Osteoblast (primary cell): ENCODE measurements at regions not wholly inside any gene's neighbourhood (a gene's known extent, or its start where the extent isn't known, plus 50 kb on each side); places are given as distances from the start of the nearest gene placed in this dataset.

Experiments used
- DNase-seq: peaks from one replicate; pipeline ENCODE4 v3.0.0; 2011; ENCODE audit warnings: low spot score, mixed read lengths; ENCODE audit not compliant: insufficient read length; ENCODE audit errors: missing footprints
- H2AFZ ChIP-seq: 2 replicates; pipeline ENCODE4 v1.6.0; 2011; ENCODE audit warnings: mild to moderate bottlenecking, low read length
- H3K27ac ChIP-seq: 2 replicates; pipeline ENCODE4 v1.5.1; 2011; ENCODE audit warnings: mild to moderate bottlenecking, low read depth, low read length, moderate library complexity
- H3K27me3 ChIP-seq: 2 replicates; pipeline ENCODE4 v1.6.0; 2012; ENCODE audit warnings: mild to moderate bottlenecking, control low read depth, inconsistent platforms, low read length, moderate library complexity; ENCODE audit not compliant: insufficient read depth
- H3K36me3 ChIP-seq: 2 replicates; pipeline ENCODE4 v1.5.1; 2011; ENCODE audit warnings: mild to moderate bottlenecking, low read length, control low read depth, moderate library complexity; ENCODE audit not compliant: insufficient read depth
- H3K4me1 ChIP-seq: 2 replicates; pipeline ENCODE4 v1.5.1; 2011; ENCODE audit warnings: mild to moderate bottlenecking, low read length, control low read depth, moderate library complexity; ENCODE audit not compliant: insufficient read depth
- H3K4me2 ChIP-seq: 2 replicates; pipeline ENCODE4 v1.6.0; 2011; ENCODE audit warnings: mild to moderate bottlenecking, low read length; ENCODE audit not compliant: insufficient read depth
- H3K4me3 ChIP-seq: fragments of 200-600 bp; sonication (generic); 3 replicates; pipeline ENCODE4 v1.5.1; 2012; ENCODE audit warnings: mild to moderate bottlenecking, low read length, inconsistent platforms; ENCODE audit not compliant: insufficient read depth
- H3K79me2 ChIP-seq: 2 replicates; pipeline ENCODE4 v1.6.0; 2012; ENCODE audit warnings: mild to moderate bottlenecking, low read length, control low read depth, inconsistent platforms; ENCODE audit not compliant: insufficient read depth
- H3K9me3 ChIP-seq: 2 replicates; pipeline ENCODE4 v1.5.1; 2011; ENCODE audit warnings: low read depth, low read length, control low read depth
- H4K20me1 ChIP-seq: 2 replicates; pipeline ENCODE4 v1.6.0; 2012; ENCODE audit warnings: mild to moderate bottlenecking, low read length, control low read depth; ENCODE audit not compliant: insufficient read depth
- CTCF ChIP-seq: IDR thresholded peaks from 2 replicates; pipeline ENCODE4 v1.5.1; 2011; ENCODE audit warnings: mild to moderate bottlenecking, low read depth, low read length, moderate library complexity; ENCODE audit errors: extremely low read depth

- Histone ChIP-seq H3K4me1 (no peaks in the 10 kb centered on the region), H3K27me3 (no peaks in the 10 kb centered on the region), H2AFZ (no peak overlapping the region), H3K4me3 (no peak overlapping the region), H3K79me2 (no peaks in the 10 kb centered on the region), H3K36me3 (no peaks in the 10 kb centered on the region), H3K4me2 (no peak overlapping the region), H3K27ac (no peak overlapping the region), H4K20me1 (no peaks in the 10 kb centered on the region), H3K9me3 (peaks cover 2% of the 10 kb centered on the region)
- DNase-seq, result no peak
- TF ChIP-seq CTCF, result no peak
These were observed 905.7 kb upstream of the SLITRK5 start for GRCh38 chr13:86765462-86765861.

GRCh38 chr13:86788616-86789015, 882.6 kb upstream of the SLITRK5 start:
- Histone ChIP-seq H3K4me2 (no peak overlapping the region), H3K27ac (no peak overlapping the region), H3K79me2 (no peaks in the 10 kb centered on the region), H3K27me3 (no peaks in the 10 kb centered on the region), H4K20me1 (no peaks in the 10 kb centered on the region), H3K4me1 (no peaks in the 10 kb centered on the region), H3K36me3 (no peaks in the 10 kb centered on the region), H3K9me3 (no peaks in the 10 kb centered on the region), H3K4me3 (no peak overlapping the region), H2AFZ (no peak overlapping the region)
- TF ChIP-seq CTCF, result no peak
- DNase-seq, result no peak

GRCh38 chr13:86792153-86792651, 879.0 kb upstream of the SLITRK5 start:
- no peaks in the 10 kb centered on the region for H3K36me3 ChIP-seq
- DNase-seq, result no peak
- H3K4me2 ChIP-seq, result no peak overlapping the region
- H3K79me2 ChIP-seq, result no peaks in the 10 kb centered on the region
- no peak overlapping the region for H3K27ac ChIP-seq
- no peak overlapping the region for H2AFZ ChIP-seq
- H3K27me3 ChIP-seq, result no peaks in the 10 kb centered on the region
- no peaks in the 10 kb centered on the region for H3K4me1 ChIP-seq
- H3K4me3 ChIP-seq, result no peak overlapping the region
- no peaks in the 10 kb centered on the region for H4K20me1 ChIP-seq
- no peak for TF ChIP-seq CTCF
- H3K9me3 ChIP-seq, result peaks cover 4% of the 10 kb centered on the region

- no peaks in the 10 kb centered on the region for H4K20me1 ChIP-seq
- DNase-seq, result no peak
These were observed 875.3 kb upstream of the SLITRK5 start for GRCh38 chr13:86795858-86796257.

More at GRCh38 chr13:86795858-86796257, 875.3 kb upstream of the SLITRK5 start:
- H3K36me3 ChIP-seq, result no peaks in the 10 kb centered on the region
- no peak overlapping the region for H3K4me2 ChIP-seq
- H3K4me3 ChIP-seq, result no peak overlapping the region
- no peak overlapping the region for H3K27ac ChIP-seq
- H3K9me3 ChIP-seq, result peaks cover 4% of the 10 kb centered on the region
- TF ChIP-seq CTCF, result no peak
- H3K79me2 ChIP-seq, result no peaks in the 10 kb centered on the region
- H3K4me1 ChIP-seq, result no peaks in the 10 kb centered on the region
- H3K27me3 ChIP-seq, result no peaks in the 10 kb centered on the region
- H2AFZ ChIP-seq, result no peak overlapping the region
